Stimulated activated effector memory CD8-positive, alpha-beta T cell treated with anti-CD3 and anti-CD28 coated beads, Interleukin-12 subunit alpha, Interleukin-12 subunit beta, amount 100 ng/mL, for 72 hours (primary cell): ENCODE measurements at regions not wholly inside any gene's neighbourhood (a gene's known extent, or its start where the extent isn't known, plus 50 kb on each side); places are given as distances from the start of the nearest gene placed in this dataset.

Source experiments
- ATAC-seq: fragments of 150-1000 bp; cut with Tn5 transposase; 2 replicates; pipeline ENCODE4 v1.10.0; 2021
- DNase-seq, 2 donors: peaks; one replicate each; pipeline ENCODE4 v3.0.0; 2021 to 2022; ENCODE audit warnings: low spot score in 2 of 2
- H3K27ac Mint-ChIP-seq: one replicate; pipeline ENCODE4 v1.8.0; 2022; ENCODE audit warnings: mild to moderate bottlenecking, mixed read lengths
- H3K36me3 Mint-ChIP-seq: one replicate; pipeline ENCODE4 v1.8.0; 2022; ENCODE audit warnings: mild to moderate bottlenecking, mixed read lengths
- H3K4me1 Mint-ChIP-seq: one replicate; pipeline ENCODE4 v1.8.0; 2022; ENCODE audit warnings: mixed read lengths
- H3K4me3 Mint-ChIP-seq: one replicate; pipeline ENCODE4 v1.8.0; 2022; ENCODE audit warnings: mild to moderate bottlenecking, mixed read lengths
- H3K9me3 Mint-ChIP-seq: one replicate; pipeline ENCODE4 v1.8.0; 2022; ENCODE audit warnings: mixed read lengths

GRCh38 chr15:34700891-34701427, 53.8 kb downstream of the GJD2 start:
- no peak overlapping the region for H3K27ac Mint-ChIP-seq
- H3K4me1 Mint-ChIP-seq = no peaks in the 10 kb centered on the region
- H3K9me3 Mint-ChIP-seq = no peaks in the 10 kb centered on the region
- no peak overlapping the region for H3K4me3 Mint-ChIP-seq
- no peaks in the 10 kb centered on the region for H3K36me3 Mint-ChIP-seq
- ATAC-seq = no peak
- no peak for DNase-seq

- ATAC-seq (no peak), DNase-seq (no peak)
- H3K4me3 Mint-ChIP-seq = no peak overlapping the region
- H3K4me1 Mint-ChIP-seq = no peaks in the 10 kb centered on the region
- no peaks in the 10 kb centered on the region for H3K9me3 Mint-ChIP-seq
- no peaks in the 10 kb centered on the region for H3K36me3 Mint-ChIP-seq
- no peak overlapping the region for H3K27ac Mint-ChIP-seq
Observed at GRCh38 chr15:34699968-34700640, 54.7 kb downstream of the GJD2 start.

GRCh38 chr15:34696506-34696905, 58.3 kb downstream of the GJD2 start:
- DNase-seq (no peak), ATAC-seq (no peak)
- no peaks in the 10 kb centered on the region for H3K4me1 Mint-ChIP-seq
- H3K4me3 Mint-ChIP-seq = no peak overlapping the region
- no peak overlapping the region for H3K27ac Mint-ChIP-seq
- no peaks in the 10 kb centered on the region for H3K36me3 Mint-ChIP-seq
- no peaks in the 10 kb centered on the region for H3K9me3 Mint-ChIP-seq

GRCh38 chr15:34693053-34693744, 61.6 kb downstream of the GJD2 start:
- Mint-ChIP-seq H3K4me1 (no peaks in the 10 kb centered on the region), H3K9me3 (peaks cover 10% of the 10 kb centered on the region), H3K36me3 (no peaks in the 10 kb centered on the region), H3K4me3 (no peak overlapping the region), H3K27ac (no peak overlapping the region)
- DNase-seq = no peak
- no peak for ATAC-seq

- no peak for DNase-seq
- no peak for ATAC-seq
- Mint-ChIP-seq H3K4me3 (no peak overlapping the region), H3K9me3 (peaks cover 10% of the 10 kb centered on the region), H3K36me3 (no peaks in the 10 kb centered on the region), H3K27ac (no peak overlapping the region), H3K4me1 (no peaks in the 10 kb centered on the region)
Observed at GRCh38 chr15:34691034-34691433, 63.8 kb downstream of the GJD2 start.

- H3K36me3 Mint-ChIP-seq = no peaks in the 10 kb centered on the region
- H3K4me3 Mint-ChIP-seq = no peak overlapping the region
- no peak for ATAC-seq
- DNase-seq = no peak
- peaks cover 10% of the 10 kb centered on the region for H3K9me3 Mint-ChIP-seq
- H3K4me1 Mint-ChIP-seq = no peaks in the 10 kb centered on the region
- H3K27ac Mint-ChIP-seq = no peak overlapping the region
Observed at GRCh38 chr15:34688699-34689098, 66.1 kb downstream of the GJD2 start.

GRCh38 chr15:34684351-34684750, 70.4 kb downstream of the GJD2 start:
- Mint-ChIP-seq H3K4me3 (no peak overlapping the region), H3K4me1 (no peaks in the 10 kb centered on the region), H3K36me3 (no peaks in the 10 kb centered on the region), H3K9me3 (peaks cover 5% of the 10 kb centered on the region), H3K27ac (no peak overlapping the region)
- ATAC-seq (no peak), DNase-seq (no peak)

GRCh38 chr15:34682674-34683073, 72.1 kb downstream of the GJD2 start:
- H3K9me3 Mint-ChIP-seq = no peaks in the 10 kb centered on the region
- no peaks in the 10 kb centered on the region for H3K36me3 Mint-ChIP-seq
- no peak overlapping the region for H3K27ac Mint-ChIP-seq
- DNase-seq = no peak
- no peak for ATAC-seq
- H3K4me1 Mint-ChIP-seq = no peaks in the 10 kb centered on the region
- no peak overlapping the region for H3K4me3 Mint-ChIP-seq

GRCh38 chr15:34679291-34679690, 75.5 kb downstream of the GJD2 start:
- Mint-ChIP-seq H3K36me3 (no peaks in the 10 kb centered on the region), H3K4me1 (no peaks in the 10 kb centered on the region), H3K27ac (no peak overlapping the region), H3K4me3 (no peak overlapping the region), H3K9me3 (no peaks in the 10 kb centered on the region)
- no peak for DNase-seq
- ATAC-seq = no peak

GRCh38 chr15:34673241-34673640, 81.6 kb downstream of the GJD2 start:
- Mint-ChIP-seq H3K9me3 (no peaks in the 10 kb centered on the region), H3K4me1 (no peaks in the 10 kb centered on the region), H3K36me3 (no peaks in the 10 kb centered on the region), H3K27ac (no peak overlapping the region), H3K4me3 (no peak overlapping the region)
- no peak for ATAC-seq
- no peak for DNase-seq

GRCh38 chr15:34665498-34666116, 82.2 kb upstream of the GOLGA8B start:
- H3K4me1 Mint-ChIP-seq = no peaks in the 10 kb centered on the region
- ATAC-seq (no peak), DNase-seq (no peak)
- H3K4me3 Mint-ChIP-seq = no peak overlapping the region
- no peak overlapping the region for H3K27ac Mint-ChIP-seq
- H3K36me3 Mint-ChIP-seq = no peaks in the 10 kb centered on the region
- no peaks in the 10 kb centered on the region for H3K9me3 Mint-ChIP-seq

- Mint-ChIP-seq H3K9me3 (no peaks in the 10 kb centered on the region), H3K4me3 (no peak overlapping the region), H3K27ac (no peak overlapping the region), H3K4me1 (no peaks in the 10 kb centered on the region), H3K36me3 (no peaks in the 10 kb centered on the region)
- no peak for DNase-seq
- ATAC-seq = no peak
Observed at GRCh38 chr15:34664418-34664817, 81.0 kb upstream of the GOLGA8B start.

GRCh38 chr15:34663101-34663500, 79.7 kb upstream of the GOLGA8B start:
- no peak for ATAC-seq
- Mint-ChIP-seq H3K27ac (no peak overlapping the region), H3K9me3 (no peaks in the 10 kb centered on the region), H3K4me3 (no peak overlapping the region), H3K4me1 (no peaks in the 10 kb centered on the region), H3K36me3 (no peaks in the 10 kb centered on the region)
- no peak for DNase-seq

- DNase-seq = no peak
- no peaks in the 10 kb centered on the region for H3K9me3 Mint-ChIP-seq
Observed at GRCh38 chr15:34659056-34659455, 75.6 kb upstream of the GOLGA8B start.

GRCh38 chr15:34657469-34658127, 74.1 kb upstream of the GOLGA8B start:
- Mint-ChIP-seq H3K36me3 (no peaks in the 10 kb centered on the region), H3K4me1 (no peaks in the 10 kb centered on the region), H3K27ac (no peak overlapping the region), H3K4me3 (no peak overlapping the region), H3K9me3 (no peaks in the 10 kb centered on the region)
- ATAC-seq = no peak
- no peak for DNase-seq

More at GRCh38 chr15:34659056-34659455, 75.6 kb upstream of the GOLGA8B start:
- Mint-ChIP-seq H3K4me3 (no peak overlapping the region), H3K4me1 (no peaks in the 10 kb centered on the region), H3K36me3 (no peaks in the 10 kb centered on the region), H3K27ac (no peak overlapping the region)
- ATAC-seq = no peak
